Stimulated activated CD4-positive, alpha-beta T cell treated with anti-CD3 and anti-CD28 coated beads, Interleukin-2, amount 100 ng/mL, for 48 hours (primary cell): ENCODE measurements at regions not wholly inside any gene's neighbourhood (a gene's known extent, or its start where the extent isn't known, plus 50 kb on each side); places are given as distances from the start of the nearest gene placed in this dataset.

Source experiments
- DNase-seq, 2 donors: peaks; one replicate each; pipeline ENCODE4 v3.0.0-alpha.2; 2020

DNA sequence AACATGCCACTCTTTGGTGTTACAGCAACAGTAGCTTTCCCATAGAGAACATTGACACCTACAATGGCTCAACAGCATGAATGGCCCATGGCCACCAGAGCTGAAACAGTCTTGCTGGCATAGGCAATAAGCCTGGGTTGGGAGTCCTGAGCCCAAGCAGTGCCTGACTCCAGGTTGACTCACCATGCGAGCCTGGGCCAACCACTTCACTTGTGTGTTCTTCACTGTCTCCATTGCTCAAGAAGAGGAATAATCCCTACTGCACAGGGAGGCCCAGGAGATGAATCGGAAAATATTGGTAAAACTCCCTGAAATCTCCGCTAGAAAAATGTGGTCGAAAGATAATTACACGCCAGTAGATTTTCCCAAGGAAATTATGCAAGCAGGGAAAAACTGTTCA, 89.2 kb upstream of the INHBA start:
- DNase-seq, result no peak

DNA sequence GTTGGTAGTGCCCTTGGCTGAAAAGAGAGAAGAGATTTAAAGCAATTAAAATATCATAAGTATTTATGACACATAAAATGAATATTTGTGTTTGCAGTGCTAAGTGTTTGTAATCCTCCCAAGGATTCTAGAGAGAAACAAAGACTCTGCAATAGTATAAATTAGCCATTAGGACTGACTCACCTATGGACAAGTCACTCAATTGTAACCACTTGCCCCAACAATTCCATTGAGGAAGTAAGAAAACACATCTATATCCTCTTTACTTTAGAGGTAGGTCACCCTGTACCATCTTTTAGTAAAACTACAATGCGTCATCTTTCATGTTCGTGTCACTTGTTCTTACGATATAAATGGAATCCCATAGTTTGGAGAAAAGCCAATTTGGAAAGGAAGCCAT, 85.7 kb upstream of the INHBA start:
- DNase-seq, result no peak

DNA sequence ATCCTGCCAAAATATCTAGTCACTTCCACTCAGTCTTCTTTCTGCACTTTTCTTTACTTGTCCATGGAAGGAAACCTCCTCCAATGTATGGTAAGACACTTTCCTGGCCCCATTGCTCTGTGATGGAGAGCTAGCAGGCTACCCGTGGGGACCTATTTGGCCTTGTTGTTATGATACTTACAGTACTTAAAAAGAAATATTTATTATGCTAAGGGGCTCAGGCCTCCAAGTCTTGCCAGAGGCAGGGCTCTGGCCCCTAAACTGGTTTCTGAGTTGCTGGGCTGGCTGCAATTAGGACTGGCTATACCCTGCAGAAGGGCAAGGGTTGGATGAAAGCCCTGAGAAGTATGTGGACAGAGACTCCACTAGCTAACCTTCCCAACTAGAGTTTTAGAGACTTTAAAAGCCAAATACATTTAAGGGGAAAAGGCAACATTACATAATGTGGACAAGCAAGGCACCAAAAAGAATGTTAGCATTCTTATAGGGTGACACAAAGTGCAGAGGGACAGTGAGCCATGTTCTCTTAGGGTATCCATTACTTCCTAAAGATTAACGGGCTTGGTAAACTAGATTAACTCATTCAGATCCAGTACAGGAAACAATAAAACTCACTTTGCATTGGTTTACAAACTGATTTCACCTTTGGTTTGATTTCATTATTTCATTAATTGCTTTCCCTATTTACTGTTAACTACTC, 84.9 kb upstream of the INHBA start:
- DNase-seq, result no peak

DNA sequence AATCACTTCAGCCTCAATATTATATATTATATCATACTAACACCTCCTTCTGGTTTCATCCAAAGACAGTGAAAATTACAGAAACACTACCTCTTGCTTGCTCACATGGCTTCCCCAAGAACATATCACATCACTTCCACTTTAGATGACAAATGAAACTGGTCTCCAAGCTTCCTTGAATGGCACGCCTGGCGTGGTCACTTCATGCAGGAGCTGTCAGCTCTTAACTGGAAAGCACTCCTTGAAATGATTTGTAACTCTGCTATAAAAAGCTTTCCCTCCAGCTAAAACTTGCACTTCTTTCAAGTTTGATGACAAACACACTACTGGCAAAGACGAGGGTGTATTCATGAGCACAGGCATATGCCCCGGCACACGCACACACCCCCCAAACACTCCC, 84.1 kb upstream of the INHBA start:
- no peak for DNase-seq

DNA sequence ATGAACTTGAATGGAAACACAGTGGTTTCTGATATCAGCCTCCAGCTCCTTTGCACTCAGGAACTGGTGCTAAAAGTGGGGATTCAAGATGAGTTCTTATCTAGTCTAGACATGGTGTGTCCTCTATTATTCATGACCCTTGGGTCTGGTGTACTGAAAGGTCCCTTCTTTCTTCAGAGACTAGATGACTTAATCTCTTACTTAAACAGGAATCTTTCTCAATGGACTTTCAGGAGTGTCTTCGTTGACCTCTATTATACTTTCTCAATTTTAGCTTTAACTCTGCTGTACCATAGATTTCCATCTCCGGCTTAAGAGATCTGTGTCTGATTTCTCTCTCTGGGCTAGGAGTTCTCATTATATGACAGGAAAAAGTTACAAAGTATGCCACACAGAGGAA, 83.5 kb upstream of the INHBA start:
- no peak for DNase-seq

DNA sequence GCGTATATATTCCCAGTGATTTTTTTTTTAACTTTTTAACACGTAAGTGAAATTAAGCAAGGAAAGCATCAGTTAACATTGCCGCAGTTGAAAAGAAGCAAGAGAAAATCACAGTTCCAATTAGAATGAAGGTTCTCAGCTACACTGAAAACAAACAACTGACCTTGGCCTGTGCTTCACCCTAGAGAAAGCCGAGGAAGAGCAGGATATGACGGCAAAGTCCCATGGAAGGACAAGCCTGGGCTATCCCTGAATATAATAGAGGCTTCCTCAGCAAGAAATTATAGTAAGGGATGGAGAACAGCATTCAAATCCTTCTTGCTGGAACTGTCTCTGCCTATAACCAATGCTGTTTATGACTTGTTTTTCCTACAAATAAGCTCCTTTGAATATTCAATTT, 83.0 kb upstream of the INHBA start:
- DNase-seq, result no peak

DNA sequence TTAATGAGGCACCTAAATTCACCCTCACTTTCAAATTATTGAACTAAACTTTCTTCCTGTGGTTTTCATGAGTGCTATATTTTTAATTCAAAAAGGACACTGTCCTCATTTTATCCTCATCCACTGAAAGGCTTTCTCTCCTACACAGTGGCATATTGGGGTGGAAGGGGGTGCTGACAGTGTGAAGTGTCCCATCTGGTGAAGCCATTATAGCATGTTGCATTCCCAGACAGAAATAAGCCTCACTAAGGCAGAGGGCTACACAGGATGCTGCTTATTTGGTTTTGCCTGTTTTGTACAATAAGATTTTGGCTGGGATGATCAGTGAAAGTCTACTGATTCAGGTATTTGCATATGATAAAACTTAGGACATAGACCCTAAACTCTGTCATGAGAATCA, 82.4 kb upstream of the INHBA start:
- no peak for DNase-seq

DNA sequence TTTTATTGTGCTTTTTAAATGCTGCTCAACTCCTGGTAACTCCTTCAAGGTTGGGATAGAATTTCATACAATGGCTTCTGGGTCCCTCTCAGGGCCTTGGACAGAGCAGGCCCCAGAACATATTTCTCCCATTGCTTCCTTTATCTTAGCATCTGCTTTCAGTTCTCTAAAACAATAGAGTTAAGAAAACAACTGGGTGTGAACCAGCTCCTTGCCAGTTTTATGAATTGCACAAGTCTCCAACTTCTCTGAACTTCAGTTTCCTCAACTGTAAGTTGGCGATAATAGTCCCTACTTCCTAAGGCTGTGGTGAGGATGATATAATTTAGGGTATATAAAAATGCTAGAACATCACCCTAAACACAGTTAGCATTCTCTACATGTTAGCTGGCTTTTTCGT, 77.0 kb upstream of the INHBA start:
- no peak for DNase-seq

DNA sequence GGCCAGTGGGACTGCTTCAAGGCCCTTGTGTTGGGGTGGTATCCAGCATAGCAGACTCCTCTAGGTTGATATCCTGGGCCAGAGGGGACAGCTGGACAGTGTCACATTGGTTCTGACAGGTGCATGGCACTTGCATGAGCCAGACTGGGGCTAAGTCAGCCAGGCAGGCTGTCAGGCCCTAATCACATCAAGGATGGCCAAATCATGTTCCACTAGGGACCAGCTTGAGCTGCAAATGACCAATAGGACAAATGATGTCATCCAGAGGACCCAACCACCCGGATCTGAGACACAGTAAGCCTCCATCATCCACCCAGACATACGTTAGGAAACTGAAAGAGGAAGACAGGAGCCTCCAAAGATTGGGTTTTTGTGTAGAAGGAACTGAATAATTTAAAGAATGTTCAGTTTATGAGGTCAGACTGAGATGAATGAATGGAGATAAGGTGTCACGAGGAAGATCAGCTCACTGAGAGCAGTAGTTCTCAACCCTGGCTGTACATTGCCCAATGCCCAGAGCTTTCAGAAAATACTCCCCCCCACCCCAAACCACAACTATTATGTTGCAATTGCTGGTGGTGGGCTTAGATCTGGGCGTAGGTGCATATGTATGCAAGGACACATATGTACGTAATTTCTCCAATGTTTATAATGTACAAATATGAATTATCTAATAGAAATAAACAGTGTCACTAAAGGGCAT, 75.2 kb upstream of the INHBA start:
- no peak for DNase-seq

DNA sequence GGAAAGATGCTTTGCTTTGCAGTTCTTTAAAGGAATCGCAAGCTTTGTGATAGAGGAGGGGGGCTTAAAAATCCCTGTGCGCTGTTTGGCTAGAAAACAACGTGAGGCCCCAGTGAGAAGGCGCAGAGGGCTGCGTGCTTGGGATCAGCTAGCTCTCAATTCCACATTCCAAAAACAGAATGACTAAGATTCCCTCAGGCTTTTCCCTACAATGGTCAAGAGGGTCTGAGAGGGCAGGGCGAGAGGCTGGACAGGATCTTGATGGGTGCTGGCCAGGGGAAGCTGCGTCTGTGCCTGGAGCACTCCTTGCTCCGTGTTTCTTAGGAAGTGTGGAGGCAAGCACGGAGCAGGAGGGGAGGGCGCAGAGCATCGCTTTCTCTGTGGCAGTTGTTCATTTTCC, 72.1 kb upstream of the INHBA start:
- DNase-seq, result no peak

DNA sequence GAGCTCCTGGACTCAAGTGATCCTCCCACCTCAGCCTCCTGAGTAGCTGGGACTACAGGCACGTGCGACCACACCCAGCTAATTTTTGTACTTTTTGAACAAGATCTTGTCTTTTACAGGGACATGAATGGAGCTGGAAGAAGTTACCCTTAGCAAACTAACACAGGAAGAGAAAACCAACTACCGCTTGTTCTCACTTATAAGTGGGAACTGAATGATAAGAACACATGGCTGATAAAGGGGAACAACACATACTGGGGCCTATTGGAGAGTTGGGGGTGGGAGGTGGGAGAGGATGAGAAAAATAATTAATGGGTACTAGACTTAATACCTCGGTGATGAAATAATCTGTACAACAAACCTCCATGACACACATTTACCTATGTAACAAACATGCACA, 70.9 kb upstream of the INHBA start:
- DNase-seq, result no peak

DNA sequence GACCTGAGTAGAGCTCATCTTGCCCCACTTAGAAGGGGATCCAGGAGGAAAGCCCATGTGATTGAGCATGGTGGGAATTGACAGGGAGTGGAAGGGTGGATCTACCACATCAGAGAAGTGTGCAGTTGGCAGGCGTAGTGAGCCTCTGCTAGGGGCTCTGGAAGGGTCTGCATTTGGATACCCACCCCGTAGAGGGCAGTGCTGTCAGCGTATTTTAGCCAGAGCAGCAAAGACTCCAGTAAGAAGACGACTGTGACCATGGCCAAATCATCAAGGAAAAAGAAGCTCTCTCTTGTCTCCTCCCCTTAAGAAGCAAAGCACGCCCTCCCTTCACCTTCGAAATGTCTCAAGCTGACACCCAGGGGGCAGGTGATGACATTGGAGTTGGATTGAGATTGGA, 68.8 kb upstream of the INHBA start:
- no peak for DNase-seq

DNA sequence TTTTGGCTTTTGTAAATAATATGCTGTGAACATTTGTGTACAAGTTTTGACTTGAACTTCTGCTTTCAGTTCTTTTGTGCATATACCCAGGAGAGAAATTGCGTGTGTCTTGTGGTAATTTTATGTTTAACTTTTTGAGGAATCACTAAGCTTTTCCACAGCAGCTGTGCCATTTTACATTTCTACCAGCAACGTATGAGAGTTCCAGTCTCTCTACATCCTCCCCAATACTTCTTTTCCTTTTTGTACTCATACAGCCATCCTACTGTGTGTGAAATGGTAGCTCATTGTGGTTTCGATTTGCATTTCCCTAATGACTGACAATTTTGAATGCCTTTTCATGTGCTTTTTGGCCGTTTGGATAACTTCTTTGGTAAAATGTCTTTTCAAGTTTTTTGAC, 66.3 kb upstream of the INHBA start:
- DNase-seq, result no peak

DNA sequence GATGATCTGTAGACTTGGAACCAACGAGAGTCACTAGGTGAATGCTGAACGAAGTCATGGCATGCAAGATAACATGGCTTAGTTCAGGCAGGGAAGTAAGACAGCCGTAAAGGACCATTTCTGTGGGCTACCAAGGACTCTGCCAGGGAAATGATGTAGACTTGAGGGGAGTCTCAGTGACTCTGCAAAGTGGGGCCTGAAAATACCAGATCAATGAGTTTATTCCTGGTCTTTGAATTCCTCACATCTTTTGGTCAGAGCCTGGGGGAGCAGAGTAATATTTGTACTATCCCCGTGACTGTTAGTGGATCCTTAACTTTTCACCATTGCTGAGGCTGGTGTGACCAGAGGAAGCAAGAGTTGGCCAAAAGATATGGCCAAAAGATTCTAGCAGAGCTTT, 60.7 kb upstream of the INHBA start:
- no peak for DNase-seq

DNA sequence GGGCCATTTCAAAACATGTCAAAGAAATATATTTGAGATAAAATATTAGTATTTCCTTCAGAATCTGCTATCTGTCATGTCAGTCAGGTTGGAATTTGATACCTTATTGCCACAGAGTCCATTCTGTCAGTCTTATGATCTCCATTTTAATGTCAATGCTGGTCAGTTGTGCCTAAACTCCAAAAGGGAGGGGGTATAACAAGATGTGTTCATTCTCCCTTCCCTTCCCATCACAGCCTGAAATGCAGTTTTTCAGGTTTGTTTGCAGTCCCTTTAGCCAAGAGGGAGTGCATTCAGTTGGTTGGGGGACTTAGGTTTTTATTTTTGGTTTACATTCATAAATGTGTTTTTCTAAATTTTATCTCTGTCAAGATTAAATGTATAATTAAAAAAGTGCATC, 59.8 kb upstream of the INHBA start:
- no peak for DNase-seq

DNA sequence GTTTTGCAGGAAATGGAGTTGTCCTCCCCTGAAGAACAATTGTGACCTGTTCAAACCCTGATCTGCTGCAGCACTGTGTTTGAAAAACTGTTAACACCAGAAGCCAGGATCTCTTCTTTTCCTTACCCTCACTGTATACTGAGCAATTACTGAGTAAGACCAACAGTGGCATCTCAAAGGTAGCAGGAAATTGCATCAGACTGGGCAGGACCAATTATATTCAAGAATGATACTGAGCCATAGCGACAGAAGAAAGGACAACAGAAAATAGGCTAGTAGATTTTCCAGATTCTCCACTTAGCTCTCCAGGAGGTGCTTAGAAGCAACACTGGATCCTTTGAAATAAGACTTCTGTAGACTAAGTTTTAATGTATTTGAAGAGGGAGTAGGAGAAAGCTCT, 57.4 kb upstream of the INHBA start:
- no peak for DNase-seq

DNA sequence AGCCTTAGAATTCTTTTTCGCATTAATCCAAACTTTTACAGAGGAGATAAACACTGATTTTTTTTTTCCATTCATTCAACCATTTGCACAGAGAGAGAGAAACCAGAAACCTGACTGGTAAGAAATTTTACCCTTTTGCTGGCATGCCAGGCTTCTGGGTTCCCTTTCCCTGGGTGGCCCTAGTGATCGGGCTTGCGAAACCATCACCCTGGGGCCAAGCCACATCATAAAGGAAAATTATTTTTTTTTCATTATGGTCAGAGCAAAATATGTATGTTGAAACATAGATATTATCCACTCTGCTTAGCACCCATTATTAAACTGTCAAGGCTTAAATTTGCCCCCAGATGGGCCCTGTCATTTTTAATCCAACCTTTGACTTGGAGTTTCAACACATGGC, 55.4 kb upstream of the INHBA start:
- DNase-seq, result no peak

DNA sequence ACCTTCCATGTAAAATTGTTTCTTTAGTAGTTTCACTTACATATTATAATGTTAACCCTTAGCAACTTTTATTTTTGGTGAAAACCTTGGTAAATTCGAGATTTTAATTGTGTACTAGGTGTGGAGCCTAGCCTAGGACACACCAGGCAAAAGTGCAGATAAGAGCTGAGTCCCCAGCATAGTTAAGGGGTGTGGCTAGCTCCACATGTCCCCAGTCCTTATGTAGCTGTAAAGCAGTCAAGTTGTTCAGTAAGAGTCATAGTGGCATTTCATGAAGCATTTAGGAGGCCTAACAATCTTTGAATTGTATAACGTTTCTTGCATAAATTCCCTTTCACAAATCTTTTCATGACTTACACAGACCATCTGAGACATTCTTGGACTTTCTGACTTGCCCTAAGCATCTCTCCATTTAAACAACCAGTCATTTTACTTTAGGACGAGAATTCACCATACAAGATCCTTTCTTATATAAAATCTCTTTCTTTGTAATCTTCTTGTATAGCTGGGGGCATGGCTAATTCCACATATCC, 53.8 kb upstream of the INHBA start:
- no peak for DNase-seq

DNA sequence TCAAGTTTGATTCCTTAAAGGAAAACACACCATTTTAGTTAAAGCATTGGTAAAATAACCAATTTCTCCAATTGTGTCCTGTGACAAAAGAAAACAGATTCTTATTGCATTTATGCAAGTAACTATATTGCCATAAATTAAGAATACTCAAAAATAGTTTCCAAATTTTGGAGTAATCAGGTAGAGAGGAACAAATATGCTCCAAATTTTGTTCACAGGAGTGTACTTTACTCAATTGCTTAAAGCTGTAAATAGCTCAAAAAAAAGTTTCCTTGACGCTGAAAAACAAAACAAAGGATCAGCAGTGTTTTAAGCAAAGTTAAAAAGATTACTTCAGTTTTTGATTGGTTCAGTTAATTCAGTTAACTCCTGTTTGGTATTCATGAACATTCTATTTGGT, 52.2 kb upstream of the INHBA start:
- no peak for DNase-seq

DNA sequence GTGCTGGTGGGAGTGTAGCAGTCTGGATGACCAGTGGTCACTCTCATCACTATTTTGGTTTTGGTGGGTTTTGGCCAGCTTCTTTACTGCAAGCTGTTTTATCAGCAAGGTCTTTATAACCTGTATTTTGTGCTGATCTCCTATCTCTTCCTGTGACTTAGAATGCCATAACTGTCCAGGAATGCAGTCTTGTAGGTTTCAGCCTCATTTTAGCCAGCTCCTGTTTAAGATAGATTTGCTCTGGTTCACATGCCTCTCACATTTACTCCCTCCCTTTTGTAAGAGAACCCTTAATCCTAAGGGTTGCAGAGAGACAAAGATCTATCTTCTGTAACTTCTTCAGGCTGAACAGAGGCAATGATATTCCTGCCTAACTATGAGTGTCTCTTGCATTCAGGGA, 51.2 kb upstream of the INHBA start:
- no peak for DNase-seq
